GM21619 (cell line): ENCODE measurements at regions not wholly inside any gene's neighbourhood (a gene's known extent, or its start where the extent isn't known, plus 50 kb on each side); places are given as distances from the start of the nearest gene placed in this dataset.
"Not testable (repeated sequence)": the region's sequence is repeated elsewhere in the genome, so short reads cannot be mapped to it uniquely, and the experiment has no call there.

Experiments
- ATAC-seq: cut with Tn5 transposase; IDR thresholded peaks from one replicate; pipeline ENCODE4 v1.9.1; 2021; ENCODE audit not compliant: unreplicated experiment

GRCh38 chr3:125915437-125915787 is 53.6 kb upstream of the ROPN1B start:
- not testable (repeated sequence) for ATAC-seq

GRCh38 chr3:125915792-125916375 is 53.1 kb upstream of the ROPN1B start:
- ATAC-seq: peak; percentile 79

- peak; percentile 74 for ATAC-seq
Measured at GRCh38 chr3:125916376-125916978, 52.5 kb upstream of the ROPN1B start.

- not testable (repeated sequence) for ATAC-seq
Measured at GRCh38 chr3:125917020-125917549, 51.9 kb upstream of the ROPN1B start.

- ATAC-seq: not testable (repeated sequence)
Measured at GRCh38 chr3:125918024-125918423, 51.0 kb upstream of the ROPN1B start.

GRCh38 chr3:125918451-125918850 is 50.5 kb upstream of the ROPN1B start:
- ATAC-seq: not testable (repeated sequence)

- not testable (repeated sequence) for ATAC-seq
Measured at GRCh38 chr3:125918866-125919265, 50.1 kb upstream of the ROPN1B start.
